ENCODE measurements at regions not wholly inside any gene's neighbourhood (a gene's known extent, or its start where the extent isn't known, plus 50 kb on each side); places are given as distances from the start of the nearest gene placed in this dataset.

- no peak for DNase-seq
These were observed 461.1 kb upstream of the NXPH2 start for GRCh38 chr2:139241286-139241685.

DNA sequence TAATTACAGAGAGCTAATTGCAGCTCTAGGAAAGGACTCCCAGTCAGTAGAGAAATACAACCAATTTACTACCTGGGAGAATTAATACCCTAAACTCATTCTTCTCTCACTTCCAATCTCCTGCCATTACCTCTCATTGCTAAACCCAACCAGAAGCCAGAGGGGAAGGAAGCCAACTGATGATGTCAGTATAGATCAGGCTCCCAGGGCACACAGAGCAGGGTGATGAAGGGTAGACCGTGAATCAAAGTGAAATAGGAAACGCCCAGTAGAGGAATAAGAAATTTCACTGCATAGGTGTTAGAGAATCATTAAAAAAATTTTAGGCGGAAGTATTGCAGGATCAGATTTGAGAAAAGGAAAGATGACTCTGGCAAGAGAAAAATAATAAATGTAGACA is 456.8 kb upstream of the NXPH2 start:
- DNase-seq, result no peak

- DNase-seq, result no peak
These were observed 450.7 kb upstream of the NXPH2 start for GRCh38 chr2:139230881-139231280.

- DNase-seq, result no peak
These were observed 448.1 kb upstream of the NXPH2 start for GRCh38 chr2:139228276-139228675.

- DNase-seq, result no peak
These were observed 445.8 kb upstream of the NXPH2 start for GRCh38 chr2:139225961-139226360.

DNA sequence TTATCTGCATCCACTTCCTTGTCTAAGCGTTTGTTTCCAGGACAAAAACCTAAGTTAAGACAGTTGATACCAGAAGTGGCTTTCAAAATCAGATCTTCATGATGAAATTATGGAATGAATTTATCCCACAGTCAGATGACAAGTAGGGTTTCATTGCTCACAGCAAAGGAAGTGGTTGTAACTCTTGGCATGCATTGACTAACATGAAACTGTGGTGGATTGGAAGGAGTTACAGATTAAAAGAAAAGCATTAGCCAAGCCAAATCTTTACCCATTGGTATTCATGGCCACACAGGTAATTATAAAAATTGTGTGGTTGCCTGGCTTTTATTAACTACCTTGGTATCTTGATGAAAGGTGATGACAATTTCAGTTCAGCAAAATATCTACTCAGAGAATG is 438.0 kb upstream of the NXPH2 start:
- no peak for DNase-seq

DNA sequence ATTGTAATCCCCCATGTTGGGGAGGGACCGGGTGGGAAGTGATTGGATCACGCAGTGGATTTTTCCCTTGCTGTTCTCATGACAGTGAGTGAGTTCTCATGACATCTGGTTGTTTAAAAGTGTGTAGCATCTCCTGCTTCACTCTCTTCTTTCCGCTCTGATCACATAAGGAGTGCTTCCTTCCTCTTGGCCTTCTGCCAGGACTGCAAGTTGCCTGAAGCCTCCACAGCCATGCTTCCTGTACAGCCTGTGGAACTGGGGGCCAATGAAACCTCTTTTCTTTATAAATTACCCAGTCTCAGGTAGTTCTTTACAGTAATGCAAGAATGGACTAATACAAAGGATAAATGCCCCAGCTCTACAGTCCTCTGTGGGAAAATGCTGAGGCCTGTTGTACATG is 437.5 kb upstream of the NXPH2 start:
- peak; percentile 5 for DNase-seq

DNA sequence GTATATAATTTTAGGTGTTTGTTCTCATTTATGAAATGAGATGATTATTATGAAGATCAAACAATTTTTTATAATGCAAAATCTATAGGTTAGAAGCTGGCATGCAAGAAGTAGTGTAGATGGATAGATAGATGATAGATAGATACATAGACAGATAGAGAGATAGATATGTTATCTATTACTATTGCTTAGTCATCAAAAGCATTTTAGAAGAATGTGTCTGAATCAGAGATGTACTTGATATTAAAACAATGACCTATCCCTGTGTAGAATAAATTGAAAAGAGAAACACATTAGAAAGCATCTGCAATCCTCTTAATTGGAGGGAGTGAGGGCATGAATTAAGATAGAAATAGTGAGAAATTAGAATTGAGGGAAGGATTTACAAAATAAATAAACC is 436.2 kb upstream of the NXPH2 start:
- no peak for DNase-seq

DNA sequence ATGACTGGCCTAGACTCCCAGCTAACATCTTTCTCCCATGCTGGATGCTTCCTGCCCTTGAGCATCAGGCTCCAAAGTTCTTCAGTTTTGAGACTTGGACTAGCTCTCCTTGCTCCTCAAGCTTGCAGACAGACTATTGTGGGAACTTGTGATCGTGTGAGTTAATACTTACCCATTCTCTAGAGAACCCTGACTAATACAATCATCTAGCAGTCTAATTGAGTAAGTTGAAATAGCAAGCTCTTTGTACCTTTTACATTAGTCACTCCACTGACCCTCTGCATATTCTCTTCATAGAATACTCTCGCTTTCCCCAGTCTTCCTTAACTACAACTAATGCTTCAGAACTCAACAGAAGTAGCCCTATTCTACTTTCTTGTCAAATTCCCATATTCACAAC is 434.6 kb upstream of the NXPH2 start:
- DNase-seq, result no peak

DNA sequence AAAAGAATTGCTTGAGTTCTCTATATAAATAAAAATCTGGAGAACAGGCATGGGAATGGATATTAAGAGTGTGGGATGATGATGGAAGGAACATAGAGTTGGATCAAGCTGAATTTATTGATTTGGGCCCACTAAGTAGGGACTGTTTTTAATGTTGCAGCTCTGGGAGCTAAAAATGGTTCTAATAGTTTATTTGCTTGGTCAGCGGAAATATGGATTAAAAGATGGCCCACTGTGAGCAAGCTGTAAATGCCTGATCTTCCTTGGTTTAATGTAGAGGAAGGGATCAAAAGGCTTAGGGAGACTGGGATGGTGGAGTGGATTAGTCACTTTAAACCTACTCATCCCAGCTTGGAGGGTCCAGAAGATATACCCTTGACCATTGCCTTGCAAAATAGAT is 429.4 kb upstream of the NXPH2 start:
- no peak for DNase-seq

DNA sequence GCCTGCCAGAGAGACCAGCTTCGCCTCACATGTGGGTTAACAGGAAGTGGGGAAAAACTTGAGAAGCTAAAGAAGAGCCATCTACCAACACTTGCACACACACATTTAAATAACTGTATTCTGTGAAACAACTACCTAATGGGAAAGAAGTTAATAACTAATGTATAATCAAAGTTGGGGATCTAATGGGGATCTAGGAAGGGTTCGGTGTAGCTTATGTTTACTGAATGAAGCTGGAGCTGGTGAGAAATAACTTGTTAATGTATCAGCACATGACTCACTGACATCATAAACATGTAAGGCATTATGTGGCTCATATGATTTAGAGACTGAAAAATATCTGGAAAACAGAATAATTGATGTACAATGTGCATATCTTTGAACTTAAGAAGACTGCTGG is 421.3 kb upstream of the NXPH2 start:
- no peak for DNase-seq

DNA sequence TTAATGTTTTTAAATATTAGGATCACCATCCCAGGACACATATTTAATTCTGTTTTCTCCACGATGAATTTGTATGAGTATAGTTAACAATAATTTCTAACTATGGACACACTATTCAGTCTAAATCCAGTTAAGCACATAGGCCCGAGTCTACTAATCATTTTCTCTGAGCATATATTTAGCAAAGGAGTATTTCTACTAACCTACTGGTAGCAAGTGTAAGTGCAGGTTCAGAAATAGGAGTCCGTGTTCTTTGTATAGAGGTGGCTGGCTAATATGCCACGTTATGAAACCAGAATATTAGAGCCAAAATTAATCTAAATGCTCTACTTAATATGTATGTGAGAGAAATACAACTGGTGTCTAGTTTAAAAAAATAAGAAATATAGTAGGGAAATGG is 416.6 kb upstream of the NXPH2 start:
- DNase-seq, result no peak

GRCh38 chr2:139194546-139194945 is 414.4 kb upstream of the NXPH2 start:
- DNase-seq, result no peak

- no peak for DNase-seq
These were observed 396.9 kb upstream of the NXPH2 start for GRCh38 chr2:139177041-139177440.

DNA sequence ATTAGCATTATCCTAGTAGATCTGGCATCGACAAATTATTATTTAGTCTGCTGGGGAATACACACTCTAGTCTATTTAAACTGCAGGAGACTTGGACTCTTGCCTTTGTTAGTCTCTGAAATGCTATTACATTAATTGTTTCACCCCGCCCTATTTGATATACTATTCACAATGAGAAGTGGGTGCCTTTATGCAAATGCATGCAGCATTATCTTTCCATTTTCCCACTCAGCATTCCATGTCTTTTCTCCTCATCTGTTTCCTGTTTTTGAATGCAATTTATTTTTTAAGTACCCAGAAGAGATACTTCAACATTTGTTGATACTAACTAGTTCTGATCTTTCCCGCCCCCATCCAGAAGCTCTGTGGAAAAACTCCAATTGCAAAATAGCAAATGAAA is 395.3 kb upstream of the NXPH2 start:
- no peak for DNase-seq

DNA sequence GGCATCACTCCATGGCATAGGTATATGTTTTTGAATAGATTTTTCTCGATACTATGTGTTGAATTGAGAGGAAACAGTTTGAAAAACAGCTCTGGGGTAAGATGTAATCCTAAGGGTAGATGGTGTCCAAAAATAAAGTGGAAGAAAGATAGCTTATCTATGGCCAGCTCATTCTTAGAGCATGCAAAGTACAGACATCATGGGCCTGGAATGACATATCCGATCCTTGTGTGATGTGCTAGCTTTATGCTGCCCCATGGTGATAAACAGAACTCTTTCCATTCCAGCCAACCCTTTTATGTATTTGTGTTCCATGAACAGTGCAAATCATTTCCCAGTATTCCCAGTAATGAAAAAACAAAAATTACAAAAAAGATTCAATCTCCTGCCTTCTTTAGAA is 390.2 kb upstream of the NXPH2 start:
- no peak for DNase-seq

DNA sequence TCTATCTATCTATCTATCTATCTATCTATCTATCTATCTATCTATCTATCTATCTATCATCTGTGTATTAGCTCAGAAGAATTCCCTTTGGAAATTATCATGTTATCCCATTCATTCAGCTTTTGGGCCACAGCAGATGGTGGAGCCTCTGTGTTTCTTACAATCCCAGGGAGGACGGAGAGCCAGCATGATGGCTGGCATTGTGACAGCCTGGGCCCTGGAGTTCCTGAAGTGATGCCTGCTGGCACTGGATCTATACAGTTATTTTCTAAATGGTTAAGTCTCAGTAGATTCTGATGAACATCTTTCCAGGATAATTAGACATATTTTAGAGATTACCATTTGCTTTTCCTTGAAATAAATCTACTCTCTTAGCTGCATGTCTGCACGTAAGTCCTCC is 385.4 kb upstream of the NXPH2 start:
- no peak for DNase-seq

DNA sequence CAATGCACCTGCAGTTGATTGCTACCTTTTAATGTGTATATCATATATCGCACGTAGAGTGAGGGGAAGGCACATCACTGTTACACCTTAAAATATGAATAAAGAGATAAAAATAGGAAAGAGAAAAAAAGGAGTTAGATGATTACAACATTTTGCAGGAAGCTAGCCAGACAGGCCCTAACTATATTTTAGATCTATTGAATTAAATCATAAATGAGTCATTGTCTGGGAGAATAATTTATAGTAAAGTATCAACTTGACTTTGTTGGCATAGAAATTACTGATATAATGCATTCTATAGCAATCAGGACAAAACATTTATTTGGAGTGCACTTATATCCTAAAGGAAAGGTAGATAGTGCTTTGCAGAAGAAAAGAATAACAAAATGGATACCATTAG is 384.9 kb upstream of the NXPH2 start:
- no peak for DNase-seq

DNA sequence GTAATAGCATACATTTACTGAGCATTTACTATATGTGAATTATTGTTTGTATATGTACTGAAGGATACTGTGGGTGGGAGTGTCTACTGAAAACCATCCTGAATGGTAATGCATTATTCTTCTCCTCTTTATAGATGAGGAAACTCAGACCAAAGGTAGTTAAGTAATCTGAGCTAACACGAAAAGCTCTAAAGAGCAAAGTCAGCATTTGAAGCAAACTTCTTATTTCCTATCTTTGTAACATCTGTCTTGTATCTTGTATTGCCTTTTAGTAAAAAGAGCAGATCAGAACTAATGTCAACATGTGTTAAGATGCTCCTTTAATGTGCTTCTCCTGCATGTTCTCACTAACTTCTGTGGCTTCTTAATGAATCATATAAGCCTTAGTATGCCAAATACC is 382.8 kb upstream of the NXPH2 start:
- DNase-seq, result no peak

DNA sequence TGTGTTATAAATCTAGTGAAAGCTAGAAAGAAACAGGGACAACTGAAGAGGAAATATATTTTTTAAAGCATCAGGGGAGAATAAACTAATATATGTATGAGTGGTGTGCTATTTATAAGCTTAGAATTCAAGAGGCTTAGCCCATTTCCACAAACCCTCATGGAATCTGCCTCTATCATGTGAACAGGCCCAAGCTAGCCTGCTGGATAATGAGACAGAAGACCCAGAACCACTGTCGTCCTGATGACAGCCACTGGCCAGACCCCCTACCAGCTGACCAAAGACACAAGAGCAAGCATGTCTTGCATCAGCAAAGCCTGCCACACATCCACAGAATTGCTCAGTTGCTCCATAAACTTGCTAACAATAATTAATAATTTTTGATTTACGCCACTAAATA is 382.3 kb upstream of the NXPH2 start:
- no peak for DNase-seq

DNA sequence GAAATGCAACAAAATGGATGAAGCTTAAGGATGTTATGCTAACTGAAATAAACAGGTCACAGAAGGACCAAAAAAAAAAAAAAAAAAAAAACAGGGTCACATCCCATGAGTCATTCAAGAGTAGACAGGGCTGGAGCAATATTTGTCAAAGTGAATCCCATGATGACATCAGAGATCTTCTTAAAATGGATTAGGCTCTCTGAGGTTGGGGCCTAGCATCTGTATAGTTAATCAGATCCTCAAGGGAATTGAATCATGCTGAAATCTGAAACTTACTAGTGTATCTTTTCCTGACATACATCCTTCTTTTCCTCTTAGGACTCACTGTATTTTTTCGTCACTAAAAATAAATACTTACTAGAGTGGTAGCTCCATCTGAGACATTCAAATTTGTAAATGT is 380.6 kb upstream of the NXPH2 start:
- DNase-seq, result no peak

DNA sequence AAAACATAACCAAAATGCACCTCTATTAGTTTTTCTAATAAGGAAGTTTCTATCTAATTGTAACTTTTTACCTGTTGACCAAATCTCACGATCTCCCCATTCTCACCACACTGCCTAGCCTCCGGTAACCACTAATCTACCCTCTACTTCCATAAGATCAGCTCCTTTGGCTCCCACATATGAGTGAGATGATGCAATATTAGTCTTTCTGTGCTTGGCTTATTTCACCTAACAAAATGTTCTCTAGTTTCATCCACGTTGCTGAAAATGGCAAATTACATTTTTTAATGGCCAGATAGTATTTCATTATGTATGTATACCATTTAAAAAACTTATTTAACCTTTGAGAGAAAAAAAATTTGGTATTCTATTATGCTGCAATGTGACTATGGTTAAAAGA is 379.0 kb upstream of the NXPH2 start:
- DNase-seq, result no peak

DNA sequence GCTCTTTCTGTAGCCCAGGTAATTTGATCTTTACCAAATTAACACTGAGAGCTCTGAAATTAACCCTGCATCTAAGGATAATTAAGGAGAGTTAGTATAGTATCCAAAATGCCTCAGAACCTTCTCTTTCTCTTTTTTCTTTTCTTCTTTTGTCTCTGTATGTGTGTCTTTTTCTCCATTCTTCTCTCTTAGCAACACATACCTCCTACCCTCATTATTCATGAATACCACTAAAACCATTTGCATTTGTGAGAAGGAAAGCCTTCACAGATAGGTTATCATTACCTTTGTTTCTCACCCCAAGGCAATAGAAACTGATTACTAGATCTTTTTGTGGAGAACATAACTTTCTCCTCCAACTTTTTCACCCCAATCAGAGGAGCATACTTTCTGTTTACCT is 376.5 kb upstream of the NXPH2 start:
- no peak for DNase-seq

- no peak for DNase-seq
These were observed 375.8 kb upstream of the NXPH2 start for GRCh38 chr2:139155991-139156390.

- peak; percentile 37 for DNase-seq
These were observed 362.2 kb upstream of the NXPH2 start for GRCh38 chr2:139142252-139142880.

DNA sequence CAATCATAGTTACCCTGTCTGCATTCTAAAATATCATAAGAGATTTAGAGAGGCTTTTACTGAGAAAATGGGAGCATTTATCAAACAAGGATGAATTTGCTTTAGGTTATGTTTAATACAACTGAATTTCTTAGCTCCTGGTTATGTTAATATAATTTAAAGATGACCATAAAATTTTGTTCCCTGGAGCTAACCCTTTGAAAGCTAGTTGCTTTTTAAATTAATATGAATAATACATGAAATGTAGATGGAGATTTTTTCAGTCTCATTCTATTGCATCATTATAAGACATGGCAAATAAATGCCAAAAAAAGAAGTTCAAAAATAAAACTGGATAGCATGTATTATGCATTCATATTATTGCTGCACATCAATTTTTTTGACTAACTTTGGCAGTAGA is 344.1 kb upstream of the NXPH2 start:
- DNase-seq, result no peak
